Activated CD4-positive, alpha-beta T cell treated with anti-CD3 and anti-CD28 coated beads, Interleukin-2, Interleukin-6, amounts not matched to agents 100 ng/mL and 50 ng/mL, durations not matched to agents 16 hours and 8 hours (primary cell): ENCODE measurements at regions not wholly inside any gene's neighbourhood (a gene's known extent, or its start where the extent isn't known, plus 50 kb on each side); places are given as distances from the start of the nearest gene placed in this dataset.

Source experiments
- DNase-seq: peaks from one replicate; pipeline ENCODE4 v3.0.0-alpha.2; 2020

- DNase-seq, result no peak
These were observed 204.7 kb upstream of the ITGA4 start for GRCh38 chr2:181252262-181253148.

- no peak for DNase-seq
These were observed 203.7 kb upstream of the ITGA4 start for GRCh38 chr2:181253438-181253837.

GRCh38 chr2:181255651-181256050 lies 201.5 kb upstream of the ITGA4 start:
- no peak for DNase-seq

- no peak for DNase-seq
These were observed 198.5 kb upstream of the ITGA4 start for GRCh38 chr2:181258720-181259119.

GRCh38 chr2:181262782-181263181 lies 194.4 kb upstream of the ITGA4 start:
- no peak for DNase-seq

- no peak for DNase-seq
These were observed 193.2 kb upstream of the ITGA4 start for GRCh38 chr2:181264001-181264400.

- DNase-seq, result no peak
These were observed 192.7 kb upstream of the ITGA4 start for GRCh38 chr2:181264441-181264840.

GRCh38 chr2:181266614-181267013 lies 190.6 kb upstream of the ITGA4 start:
- DNase-seq, result no peak

GRCh38 chr2:181268174-181268867 lies 188.9 kb upstream of the ITGA4 start:
- DNase-seq, result no peak

GRCh38 chr2:181273986-181274385 lies 183.2 kb upstream of the ITGA4 start:
- DNase-seq, result no peak

GRCh38 chr2:181275643-181276070 lies 181.5 kb upstream of the ITGA4 start:
- DNase-seq, result no peak

GRCh38 chr2:181281206-181281832 lies 175.9 kb upstream of the ITGA4 start:
- DNase-seq, result no peak

- no peak for DNase-seq
These were observed 172.1 kb upstream of the ITGA4 start for GRCh38 chr2:181285116-181285515.

- no peak for DNase-seq
These were observed 167.5 kb upstream of the ITGA4 start for GRCh38 chr2:181289698-181290097.

- DNase-seq, result no peak
These were observed 167.0 kb upstream of the ITGA4 start for GRCh38 chr2:181290182-181290581.

GRCh38 chr2:181294979-181295378 lies 162.2 kb upstream of the ITGA4 start:
- DNase-seq, result no peak

- peak; percentile 41 for DNase-seq
These were observed 156.4 kb upstream of the ITGA4 start for GRCh38 chr2:181300600-181301291.

- no peak for DNase-seq
These were observed 153.0 kb upstream of the ITGA4 start for GRCh38 chr2:181304011-181304844.

GRCh38 chr2:181305301-181306123 lies 151.7 kb upstream of the ITGA4 start:
- DNase-seq, result peak; percentile 47

GRCh38 chr2:181306785-181307184 lies 150.4 kb upstream of the ITGA4 start:
- no peak for DNase-seq
